Right lobe of liver (tissue), 6 donors: ENCODE measurements at regions not wholly inside any gene's neighbourhood (a gene's known extent, or its start where the extent isn't known, plus 50 kb on each side); places are given as distances from the start of the nearest gene placed in this dataset.

Source experiments
- ATAC-seq, 4 donors: fragments of 200-7000 bp; cut with Tn5 transposase; one replicate each; pipeline ENCODE4 v1.9.1; 2020; ENCODE audit warnings: mild to moderate bottlenecking in 4 of 4, moderate library complexity in 4 of 4
- DNase-seq, 3 donors: peaks; one replicate each; pipeline ENCODE4 v3.0.0-alpha.2; 2020
- H3K27ac ChIP-seq, 3 donors: fragments of 200-600 bp; one replicate each; pipeline ENCODE4 v1.8.0; 2022
- H3K27me3 ChIP-seq, 2 donors: fragments of 200-600 bp; one replicate each; pipeline ENCODE4 v1.8.0; 2022
- H3K36me3 ChIP-seq, 4 donors: fragments of 200-600 bp; sonication (generic) in 1 of 4; one replicate each; pipeline versions ENCODE4 v1.5.1 to v1.8.0; 2017 to 2022; ENCODE audit warnings: control low read depth in 1 of 4
- H3K4me1 ChIP-seq, 4 donors: fragments of 200-600 bp; sonication (generic) in 1 of 4; one replicate each; pipeline versions ENCODE4 v1.5.1 to v1.8.0; 2017 to 2022; ENCODE audit warnings: control low read depth in 1 of 4
- H3K4me3 ChIP-seq, 3 donors: fragments of 200-600 bp; one replicate each; pipeline ENCODE4 v1.8.0; 2022
- H3K9me3 ChIP-seq, 4 donors: fragments of 200-600 bp; sonication (generic) in 1 of 4; one replicate each; pipeline versions ENCODE4 v1.5.1 to v1.8.0; 2017 to 2022; ENCODE audit warnings: control low read depth in 1 of 4
- POLR2A ChIP-seq: fragments of 450-650 bp; IDR thresholded peaks from one replicate; pipeline ENCODE4 v1.6.1; 2017; ENCODE audit warnings: antibody characterized with exemption, mild to moderate bottlenecking
- WGBS: methylation state at CpG from one replicate; pipeline ENCODE4 v1.1.6; 2018; ENCODE audit warnings: low coverage, low lambda C conversion rate; ENCODE audit not compliant: insufficient coverage; ENCODE audit errors: missing lambda C conversion rate; 5-methylcytosine and 5-hydroxymethylcytosine counted together
- intact Hi-C, 2 donors: fragments of 100-400 bp; cut with DNase I; formaldehyde crosslinking; loops; one replicate each; pipeline versions ENCODE4 v1.11.2 to v1.14.1; 2022
- TF ChIP-seq, protein P1 (sequence below), 4 donors: fragments of 200-600 bp in 3 of 4; fragments of 450-650 bp in 1 of 4; IDR thresholded peaks; one replicate each; pipeline versions ENCODE4 v1.5.1 to v1.8.0; 2016 to 2022; ENCODE audit warnings: antibody characterized with exemption in 4 of 4, mild to moderate bottlenecking in 2 of 4
- donor health status: DM: no; HTN: yes; CAD: no.
- donor health status: DM: no; HTN: no; CAD: no.
- donor health status: DM: no; HTN: no; CAD: no.
- donor health status: DM: no; HTN: yes; CAD: no.
- donor health status: DM: no; HTN: yes; CAD: no.

DNA sequence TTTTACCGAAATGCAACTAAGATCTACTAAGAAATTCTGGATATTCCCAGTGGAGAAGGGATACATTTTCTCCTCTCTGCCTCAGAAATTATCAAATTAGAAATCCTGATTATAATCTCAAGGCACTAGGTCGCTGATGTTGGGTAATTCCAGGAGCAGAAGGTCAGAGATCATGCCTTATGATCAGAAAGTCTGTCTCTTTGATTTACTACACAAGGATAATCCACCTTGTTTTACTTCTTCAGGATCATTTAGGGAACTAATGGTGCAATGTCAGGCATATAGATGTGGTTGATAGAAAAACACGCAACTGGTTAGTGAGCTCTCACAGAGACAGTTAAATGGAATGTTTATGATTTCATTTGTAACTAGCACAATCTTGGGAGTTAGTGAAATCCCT, 1069.7 kb downstream of the STIM2 start:
- no peaks in the 10 kb centered on the region for H3K27me3 ChIP-seq
- no peak overlapping the region for H3K4me3 ChIP-seq
- intact Hi-C loops: no loop called here
- H3K36me3 ChIP-seq: no peaks in the 10 kb centered on the region
- no peak overlapping the region for H3K27ac ChIP-seq
- H3K4me1 ChIP-seq: no peaks in the 10 kb centered on the region
- WGBS: 28% methylated on average over 3 of the region's 3 CpGs
- DNase-seq (no peak), ATAC-seq (no peak)
- H3K9me3 ChIP-seq: no peaks in the 10 kb centered on the region
- TF ChIP-seq, protein P1, sequence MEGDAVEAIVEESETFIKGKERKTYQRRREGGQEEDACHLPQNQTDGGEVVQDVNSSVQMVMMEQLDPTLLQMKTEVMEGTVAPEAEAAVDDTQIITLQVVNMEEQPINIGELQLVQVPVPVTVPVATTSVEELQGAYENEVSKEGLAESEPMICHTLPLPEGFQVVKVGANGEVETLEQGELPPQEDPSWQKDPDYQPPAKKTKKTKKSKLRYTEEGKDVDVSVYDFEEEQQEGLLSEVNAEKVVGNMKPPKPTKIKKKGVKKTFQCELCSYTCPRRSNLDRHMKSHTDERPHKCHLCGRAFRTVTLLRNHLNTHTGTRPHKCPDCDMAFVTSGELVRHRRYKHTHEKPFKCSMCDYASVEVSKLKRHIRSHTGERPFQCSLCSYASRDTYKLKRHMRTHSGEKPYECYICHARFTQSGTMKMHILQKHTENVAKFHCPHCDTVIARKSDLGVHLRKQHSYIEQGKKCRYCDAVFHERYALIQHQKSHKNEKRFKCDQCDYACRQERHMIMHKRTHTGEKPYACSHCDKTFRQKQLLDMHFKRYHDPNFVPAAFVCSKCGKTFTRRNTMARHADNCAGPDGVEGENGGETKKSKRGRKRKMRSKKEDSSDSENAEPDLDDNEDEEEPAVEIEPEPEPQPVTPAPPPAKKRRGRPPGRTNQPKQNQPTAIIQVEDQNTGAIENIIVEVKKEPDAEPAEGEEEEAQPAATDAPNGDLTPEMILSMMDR (IDR thresholded peaks at IDR 0.05): no peak
- TF ChIP-seq POLR2A: no peak

DNA sequence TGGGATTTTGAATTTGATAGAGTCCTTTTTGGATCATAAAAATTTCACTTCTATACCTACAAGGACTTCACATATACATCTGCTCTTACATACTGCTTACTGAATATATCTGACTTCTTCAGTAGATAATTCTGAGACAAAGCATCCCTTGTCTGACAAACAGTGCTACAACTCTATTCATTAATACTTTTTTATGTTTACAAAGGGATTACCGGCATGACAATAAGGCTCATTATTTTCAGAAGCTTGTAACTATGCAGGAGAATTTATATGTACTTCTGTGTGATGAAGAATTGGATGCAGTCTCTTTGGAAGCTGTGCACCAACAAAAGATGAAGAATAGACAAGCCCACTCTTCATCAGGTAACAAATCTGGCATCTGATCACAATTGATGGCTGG, 1070.3 kb downstream of the STIM2 start:
- Histone ChIP-seq H3K27me3 (no peaks in the 10 kb centered on the region), H3K9me3 (no peaks in the 10 kb centered on the region), H3K4me3 (no peak overlapping the region), H3K36me3 (no peaks in the 10 kb centered on the region), H3K27ac (no peak overlapping the region), H3K4me1 (no peaks in the 10 kb centered on the region)
- ATAC-seq (no peak), DNase-seq (no peak)
- WGBS: 83% methylated on average over 1 of the region's 1 CpG
- no peak for TF ChIP-seq POLR2A
- TF ChIP-seq, protein P1 (IDR thresholded peaks at IDR 0.05): no peak
- intact Hi-C loops: no loop called here

DNA sequence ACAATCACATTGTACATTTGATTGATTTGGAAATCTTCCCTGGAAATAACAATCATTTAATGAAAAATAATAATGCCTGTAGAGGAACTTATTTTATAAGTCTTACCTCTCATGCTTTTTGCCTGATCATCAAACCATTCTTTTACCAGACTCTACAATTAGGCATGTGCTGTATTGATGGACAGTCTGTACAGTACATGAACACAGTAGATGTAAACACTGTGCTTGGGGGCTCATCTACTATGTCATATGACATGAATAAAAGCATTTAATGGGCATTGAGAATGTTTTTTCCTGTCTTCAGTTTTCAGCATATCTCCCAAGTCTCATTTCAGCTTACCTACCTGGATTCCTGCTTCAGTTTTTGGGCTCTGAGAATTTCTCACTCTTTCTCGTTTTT, 1070.9 kb downstream of the STIM2 start:
- WGBS: 27% methylated on average over 1 of the region's 1 CpG
- Histone ChIP-seq H3K9me3 (no peaks in the 10 kb centered on the region), H3K36me3 (no peaks in the 10 kb centered on the region), H3K4me1 (no peaks in the 10 kb centered on the region), H3K27ac (no peak overlapping the region), H3K27me3 (no peaks in the 10 kb centered on the region), H3K4me3 (no peak overlapping the region)
- TF ChIP-seq POLR2A: no peak
- TF ChIP-seq, protein P1 (IDR thresholded peaks at IDR 0.05): no peak
- intact Hi-C loops: no loop called here
- DNase-seq: no peak
- no peak for ATAC-seq

DNA sequence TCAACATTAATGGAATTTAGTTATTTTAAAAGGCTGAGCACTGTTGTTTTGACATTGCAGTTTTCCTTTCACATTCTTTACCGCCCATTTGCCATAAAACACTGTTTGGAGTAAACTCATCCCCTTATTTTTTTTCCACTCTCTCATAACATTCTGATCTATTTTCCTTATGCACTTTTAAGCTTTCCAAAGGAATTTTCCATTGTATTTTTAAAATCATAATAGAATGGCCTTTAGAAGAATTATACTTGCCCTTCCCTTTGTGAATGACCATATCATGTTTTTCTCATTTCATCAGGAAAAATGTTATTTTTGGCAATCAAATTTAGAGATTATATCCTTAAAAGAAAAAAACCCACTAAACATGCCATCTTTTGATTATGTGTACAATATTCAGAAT, 1074.2 kb downstream of the STIM2 start:
- Histone ChIP-seq H3K36me3 (no peaks in the 10 kb centered on the region), H3K27ac (no peak overlapping the region), H3K9me3 (no peaks in the 10 kb centered on the region), H3K27me3 (no peaks in the 10 kb centered on the region), H3K4me3 (no peak overlapping the region), H3K4me1 (no peaks in the 10 kb centered on the region)
- DNase-seq (no peak), ATAC-seq (no peak)
- intact Hi-C loops: no loop called here
- 40% methylated on average over 1 of the region's 1 CpG for WGBS
- TF ChIP-seq POLR2A: no peak
- TF ChIP-seq, protein P1 (IDR thresholded peaks at IDR 0.05): no peak

DNA sequence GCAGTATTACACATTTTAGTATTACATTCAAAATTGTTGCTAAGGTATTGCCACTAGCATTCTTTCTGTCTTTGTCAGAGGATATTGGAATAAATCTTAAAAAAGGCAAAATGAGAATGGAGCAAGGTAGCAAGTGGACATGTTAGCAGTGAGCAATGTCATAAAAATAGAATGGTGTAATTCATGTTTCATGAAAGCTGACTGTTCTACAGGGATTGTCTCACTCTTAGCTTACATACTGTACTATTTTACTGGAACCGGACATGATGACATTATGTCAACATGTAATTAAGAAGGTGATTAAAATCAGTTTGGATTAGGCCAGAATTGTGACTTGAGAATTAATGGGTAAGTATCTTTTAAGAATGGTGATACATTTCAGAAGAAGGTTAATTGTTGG, 1086.2 kb downstream of the STIM2 start:
- no peaks in the 10 kb centered on the region for H3K9me3 ChIP-seq
- 58% methylated on average over 1 of the region's 1 CpG for WGBS
- no peak overlapping the region for H3K4me3 ChIP-seq
- no peak overlapping the region for H3K27ac ChIP-seq
- DNase-seq (no peak), ATAC-seq (no peak)
- no peaks in the 10 kb centered on the region for H3K27me3 ChIP-seq
- intact Hi-C loops: no loop called here
- no peaks in the 10 kb centered on the region for H3K36me3 ChIP-seq
- no peaks in the 10 kb centered on the region for H3K4me1 ChIP-seq
- no peak for TF ChIP-seq POLR2A
- TF ChIP-seq, protein P1 (IDR thresholded peaks at IDR 0.05): no peak
